ENCODE measurements at regions not wholly inside any gene's neighbourhood (a gene's known extent, or its start where the extent isn't known, plus 50 kb on each side); places are given as distances from the start of the nearest gene placed in this dataset.

DNA sequence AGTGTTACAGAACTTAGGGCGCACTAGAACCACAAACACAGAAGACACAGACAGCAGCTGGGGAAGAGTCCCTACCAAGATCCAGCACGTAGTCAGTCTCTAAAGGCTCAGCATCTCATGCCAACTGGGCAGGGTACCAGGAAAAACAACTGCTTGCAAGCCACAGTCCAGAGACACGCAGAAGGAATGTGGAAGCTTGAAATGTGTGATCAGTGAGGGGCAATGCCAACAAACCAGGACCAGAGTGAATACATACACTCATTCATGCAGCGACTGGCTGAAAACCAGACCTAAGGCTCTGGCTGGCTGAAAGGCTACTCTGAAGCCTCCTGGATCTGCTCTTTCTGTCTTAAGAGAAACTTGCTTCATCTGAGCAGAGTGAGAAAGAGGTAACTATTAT lies 1484.8 kb downstream of the EFNB2 start:
- no peak overlapping the region for H3K4me3 ChIP-seq

DNA sequence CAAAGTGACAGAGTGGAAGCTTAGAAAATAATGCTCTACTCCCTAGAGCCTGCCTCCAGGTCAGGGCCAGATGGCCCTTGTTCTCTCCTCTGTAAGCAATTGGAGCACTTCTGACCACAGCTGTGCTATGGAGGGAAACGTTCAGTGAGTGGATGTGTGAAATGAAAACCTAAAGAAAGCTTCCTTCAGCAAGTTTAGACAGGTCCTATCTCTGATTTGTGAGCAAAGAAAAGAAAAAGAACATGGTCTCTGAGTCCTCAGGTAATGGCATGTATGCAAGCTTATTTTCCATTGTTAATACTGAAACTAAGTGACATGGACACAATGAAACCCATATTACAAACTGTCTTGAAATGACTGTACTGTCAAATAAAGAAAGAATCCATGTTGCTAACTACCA lies 1486.8 kb downstream of the EFNB2 start:
- Histone ChIP-seq H3K4me3 (no peak overlapping the region), H3K27ac (no peak overlapping the region)

More for the DNA sequence above, 1484.8 kb downstream of the EFNB2 start:
- no peak overlapping the region for H3K27ac ChIP-seq

DNA sequence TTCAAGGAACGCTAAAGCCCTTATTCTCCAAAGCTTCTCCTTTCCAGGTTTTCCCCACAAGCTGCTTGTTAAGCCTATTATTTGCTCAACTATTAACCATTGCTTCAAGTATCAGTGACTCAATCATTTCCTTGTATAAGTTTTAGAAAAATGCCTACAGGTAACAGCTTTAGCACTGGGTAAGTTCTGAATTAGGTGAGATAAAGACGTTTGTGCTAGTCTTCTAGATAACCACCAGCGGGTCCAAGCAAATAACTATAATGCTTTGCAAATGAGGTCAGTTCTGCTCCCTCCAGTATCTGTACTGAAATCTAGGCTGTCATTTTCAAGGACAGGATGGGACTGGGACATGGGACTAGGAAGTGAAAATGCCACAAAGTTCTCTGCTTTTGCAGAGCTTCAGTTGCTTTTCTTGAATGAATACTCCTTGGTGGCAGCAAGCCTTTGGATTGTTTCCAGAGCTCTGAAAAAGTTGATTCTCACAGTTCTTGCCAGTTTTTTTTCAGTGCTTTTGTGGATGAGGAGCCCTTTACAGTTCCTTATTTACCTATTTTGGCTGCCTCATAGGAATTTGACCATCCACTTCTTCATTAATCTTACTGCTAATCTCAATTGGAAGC lies 1487.7 kb downstream of the EFNB2 start:
- no peak overlapping the region for H3K4me3 ChIP-seq
- no peak overlapping the region for H3K27ac ChIP-seq

DNA sequence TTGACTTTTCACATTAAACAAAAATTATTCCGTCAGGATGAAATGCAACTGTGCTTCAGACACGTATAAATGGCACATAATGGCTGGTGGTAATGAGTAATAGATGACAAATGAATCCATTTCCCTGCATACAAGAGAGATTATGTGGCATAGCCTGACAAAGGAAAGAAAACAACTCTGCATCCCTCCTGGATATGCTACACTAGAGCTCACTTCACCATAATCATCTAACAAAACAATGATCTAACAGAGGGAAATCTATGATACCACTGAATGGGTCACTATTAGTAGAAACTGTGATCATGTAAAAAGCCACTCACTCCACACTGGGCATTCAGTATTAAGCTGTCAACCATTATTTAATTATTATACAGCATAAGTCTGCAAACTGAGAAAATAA lies 1498.4 kb downstream of the EFNB2 start:
- Histone ChIP-seq H3K27ac (no peak overlapping the region), H3K4me3 (no peak overlapping the region)

DNA sequence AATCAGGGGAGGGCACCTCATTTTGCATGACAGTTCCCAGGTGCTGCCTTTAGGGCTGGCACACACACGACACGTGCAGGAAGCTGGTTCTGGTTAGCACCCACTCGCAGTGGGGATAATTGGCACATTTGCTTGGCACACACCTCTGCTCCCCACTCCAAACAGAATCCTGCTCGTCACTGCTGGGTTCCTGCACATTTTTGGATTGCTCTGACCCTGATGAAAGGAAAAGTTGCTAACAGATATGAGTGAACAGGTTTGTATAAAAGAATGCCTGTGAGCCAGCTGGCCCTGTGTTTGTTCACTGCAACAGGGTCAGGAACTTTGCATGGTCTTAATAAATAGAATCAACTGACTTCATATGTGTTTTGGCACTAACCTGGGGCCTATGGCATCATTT lies 1500.4 kb downstream of the EFNB2 start:
- Histone ChIP-seq H3K4me3 (no peak overlapping the region), H3K27ac (no peak overlapping the region)

DNA sequence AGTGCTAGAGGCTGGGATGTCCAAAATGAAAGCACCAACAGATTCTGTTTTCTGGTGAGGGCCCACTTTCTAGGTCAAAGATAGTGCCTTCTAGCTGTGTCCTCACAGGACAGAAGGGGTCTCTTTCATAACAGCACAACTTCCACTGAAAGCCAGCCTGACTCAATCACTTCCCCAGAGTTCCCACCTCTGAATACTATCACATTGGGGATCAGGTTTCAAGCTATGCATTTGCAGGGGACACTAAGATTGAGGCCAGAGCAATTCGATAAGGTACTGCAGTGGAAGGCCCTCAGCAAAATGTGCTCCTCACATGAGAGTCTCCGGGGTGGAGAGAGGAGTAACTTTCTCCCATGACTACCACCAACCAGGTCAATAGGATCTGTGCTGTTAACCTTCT lies 1501.5 kb downstream of the EFNB2 start:
- Histone ChIP-seq H3K27ac (no peak overlapping the region), H3K4me3 (no peak overlapping the region)

DNA sequence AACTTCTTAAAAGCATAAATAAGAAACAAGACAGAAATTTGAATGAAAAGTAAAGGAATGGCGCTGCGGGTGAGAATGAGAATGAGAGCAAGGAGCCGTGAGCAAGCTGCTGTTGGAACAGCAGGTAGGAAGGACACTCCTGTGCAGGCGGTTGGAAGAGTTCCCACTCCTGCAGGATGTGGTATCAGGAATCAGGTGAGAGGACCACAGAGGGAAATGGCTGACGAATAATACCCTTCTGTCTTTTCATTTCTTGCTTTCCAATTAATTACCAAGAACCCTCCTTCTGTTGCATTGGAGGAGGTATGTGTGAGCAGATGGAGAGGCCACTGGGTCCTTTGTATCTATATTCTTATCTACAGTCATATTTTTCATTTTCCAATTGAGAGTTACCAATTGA lies 1504.2 kb downstream of the EFNB2 start:
- Histone ChIP-seq H3K27ac (no peak overlapping the region), H3K4me3 (no peak overlapping the region)

DNA sequence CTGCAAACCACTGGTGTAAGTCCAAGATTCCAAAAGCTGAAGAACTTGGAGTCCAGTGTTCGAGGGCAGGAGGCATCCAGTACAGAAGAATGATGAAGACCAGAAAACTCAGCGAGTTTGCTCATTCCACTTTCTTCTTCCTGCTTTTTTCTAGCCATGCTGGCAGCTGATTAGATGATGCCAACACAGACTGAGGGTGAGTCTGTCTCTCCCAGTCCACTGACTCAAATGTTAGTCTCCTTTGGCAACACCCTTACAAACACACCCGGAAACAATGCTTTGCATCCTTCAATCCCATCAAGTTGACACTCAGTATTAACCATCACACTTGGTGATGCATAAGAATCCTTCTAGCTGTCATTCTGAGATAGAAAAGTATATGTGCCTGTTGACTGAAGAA lies 1504.6 kb downstream of the EFNB2 start:
- no peak overlapping the region for H3K27ac ChIP-seq
- no peak overlapping the region for H3K4me3 ChIP-seq

DNA sequence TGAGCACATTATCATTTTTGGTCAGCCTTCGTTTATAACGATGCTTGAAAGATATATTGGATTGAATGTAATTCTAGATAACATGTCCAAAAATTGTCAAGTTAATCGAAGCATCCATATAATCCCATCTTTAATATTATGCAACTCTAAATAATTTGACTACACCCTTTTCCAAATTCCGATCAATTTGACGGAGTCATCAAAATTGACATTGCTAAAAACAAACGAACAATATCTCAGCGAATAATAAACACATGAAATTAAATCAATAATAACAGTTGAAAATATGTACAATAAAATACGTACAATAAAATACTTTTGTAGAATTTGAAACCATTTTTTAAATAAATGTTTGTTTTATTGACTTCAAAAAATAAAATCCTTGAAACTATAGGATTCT lies 1516.4 kb downstream of the EFNB2 start:
- no peak overlapping the region for H3K27ac ChIP-seq

DNA sequence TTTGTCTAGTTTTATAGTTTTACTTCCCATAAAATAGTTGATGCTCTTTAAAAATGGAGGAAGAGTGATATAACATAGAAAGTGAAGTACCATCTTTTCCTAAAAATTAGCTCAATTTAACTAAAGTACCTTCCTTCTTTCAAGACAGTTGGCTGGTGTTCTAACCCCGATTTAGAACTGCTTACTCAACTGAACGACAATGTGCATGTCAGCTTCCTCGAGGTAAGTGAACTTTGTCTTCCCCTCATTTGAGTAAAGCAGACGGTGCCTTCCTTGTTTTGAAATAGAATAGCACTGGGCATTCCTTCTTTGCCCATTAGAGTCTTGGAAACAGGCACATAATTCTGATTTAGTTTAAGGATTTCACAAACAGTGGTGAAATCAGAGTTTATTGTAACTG lies 1519.2 kb downstream of the EFNB2 start:
- no peak overlapping the region for H3K4me3 ChIP-seq

More for the DNA sequence above, 1516.4 kb downstream of the EFNB2 start:
- no peak overlapping the region for H3K4me3 ChIP-seq

DNA sequence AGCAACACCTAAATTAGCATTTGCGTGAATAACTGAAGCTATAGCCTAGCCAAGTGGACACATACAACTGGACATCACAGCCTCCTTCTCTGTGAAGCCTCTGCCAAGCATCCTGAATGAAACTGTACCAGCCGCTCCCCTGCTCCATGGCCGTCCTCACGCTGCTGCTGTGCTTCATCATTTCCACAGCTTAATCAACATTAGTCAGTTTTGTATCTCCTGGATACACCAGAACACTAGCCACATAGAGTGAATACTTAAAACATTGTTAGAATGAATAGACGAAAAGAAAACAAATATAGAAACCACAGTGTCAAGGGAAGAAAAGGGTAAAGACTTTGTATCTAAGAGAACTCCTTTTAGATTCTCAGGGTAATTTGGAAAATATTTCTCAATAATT lies 1526.9 kb downstream of the EFNB2 start:
- H3K4me3 ChIP-seq, result no peak overlapping the region
- no peak overlapping the region for H3K27ac ChIP-seq

More for the DNA sequence above, 1519.2 kb downstream of the EFNB2 start:
- no peak overlapping the region for H3K27ac ChIP-seq

DNA sequence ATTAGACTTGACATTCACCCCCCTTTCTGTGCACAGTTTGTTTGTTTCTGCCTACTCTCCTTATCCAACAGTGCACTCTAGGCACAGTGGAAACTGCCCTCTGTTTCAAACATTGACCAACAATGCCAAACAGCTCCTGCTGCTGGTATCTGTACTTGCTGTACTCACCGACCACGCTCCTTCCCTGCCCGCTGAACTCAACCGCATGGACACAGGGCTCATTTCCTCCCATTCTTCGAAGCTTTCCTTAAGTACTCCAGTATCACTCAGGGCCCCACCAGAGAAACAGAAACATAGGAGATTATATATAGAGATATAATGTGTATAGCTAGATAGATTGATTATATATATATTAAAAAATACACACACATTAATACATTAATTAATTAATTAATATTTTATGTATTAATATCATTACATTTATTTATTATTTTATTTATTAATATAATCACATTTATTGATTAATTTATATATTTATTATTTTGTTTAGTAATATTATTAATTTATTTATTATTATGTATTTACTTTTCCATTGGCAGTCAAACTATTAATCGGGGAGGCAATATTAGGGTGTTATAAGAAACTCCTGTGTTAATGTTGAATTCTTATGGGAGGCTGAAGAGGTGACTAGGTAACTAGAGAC lies 1528.2 kb downstream of the EFNB2 start:
- no peak overlapping the region for H3K27ac ChIP-seq
- H3K4me3 ChIP-seq, result no peak overlapping the region

DNA sequence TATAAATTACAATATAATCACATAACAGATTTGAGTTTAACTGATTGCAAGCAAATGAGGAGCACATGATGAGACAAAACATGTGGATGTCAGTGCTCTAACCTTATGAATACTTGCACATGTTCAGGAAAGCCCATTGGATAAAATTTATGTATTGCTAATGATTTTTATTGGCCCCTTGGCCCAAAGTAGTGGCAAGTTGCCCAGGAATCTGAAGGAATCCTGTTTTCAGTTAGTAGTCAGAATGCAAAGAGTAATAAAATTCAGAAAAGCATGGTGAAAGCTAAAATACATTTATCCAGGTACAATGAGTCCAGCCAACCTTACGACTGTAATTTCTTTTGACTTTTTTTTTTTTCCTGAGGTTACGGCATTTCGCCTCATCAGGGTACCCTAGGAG lies 1539.4 kb downstream of the EFNB2 start:
- no peak overlapping the region for H3K27ac ChIP-seq
- H3K4me3 ChIP-seq, result no peak overlapping the region

DNA sequence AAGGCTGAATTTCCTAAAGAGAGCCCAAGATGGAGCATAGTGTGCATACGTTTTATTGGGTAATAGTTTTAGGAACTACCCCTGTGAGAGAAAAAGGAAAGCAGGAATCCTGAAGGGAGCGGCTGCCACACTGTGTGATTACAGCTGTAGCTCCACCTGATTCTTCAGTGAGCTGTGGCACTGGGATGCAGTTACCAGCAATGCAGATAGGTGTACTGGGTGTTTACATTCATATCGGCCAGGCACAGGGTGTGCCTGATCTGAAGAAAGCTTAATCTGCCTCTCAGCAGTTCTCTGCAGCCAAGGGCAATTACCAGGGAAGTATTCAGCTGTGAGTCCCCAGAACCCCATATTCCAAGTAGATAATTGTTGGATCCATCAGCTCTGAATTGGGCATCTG lies 1541.8 kb downstream of the EFNB2 start:
- H3K4me3 ChIP-seq, result no peak overlapping the region
- H3K27ac ChIP-seq, result no peak overlapping the region

DNA sequence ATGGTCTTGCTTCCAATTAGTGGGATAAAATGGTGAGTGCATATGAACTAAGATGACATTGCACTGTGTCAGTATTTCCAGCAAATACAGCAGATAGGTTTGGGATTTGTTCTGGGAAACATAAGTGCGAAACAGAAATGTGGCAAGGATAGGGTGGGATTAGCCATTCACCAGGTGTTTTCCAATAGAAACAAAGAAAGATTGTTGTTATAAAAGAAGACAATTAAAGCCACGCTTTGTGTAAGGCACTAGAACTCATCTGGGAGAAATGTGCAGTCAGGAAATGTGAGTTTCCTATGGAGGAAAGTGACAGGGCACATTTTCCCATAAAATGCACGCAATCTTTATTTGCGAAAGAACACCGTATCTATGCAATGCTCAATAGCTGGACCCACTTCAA lies 1547.8 kb downstream of the EFNB2 start:
- no peak overlapping the region for H3K27ac ChIP-seq

DNA sequence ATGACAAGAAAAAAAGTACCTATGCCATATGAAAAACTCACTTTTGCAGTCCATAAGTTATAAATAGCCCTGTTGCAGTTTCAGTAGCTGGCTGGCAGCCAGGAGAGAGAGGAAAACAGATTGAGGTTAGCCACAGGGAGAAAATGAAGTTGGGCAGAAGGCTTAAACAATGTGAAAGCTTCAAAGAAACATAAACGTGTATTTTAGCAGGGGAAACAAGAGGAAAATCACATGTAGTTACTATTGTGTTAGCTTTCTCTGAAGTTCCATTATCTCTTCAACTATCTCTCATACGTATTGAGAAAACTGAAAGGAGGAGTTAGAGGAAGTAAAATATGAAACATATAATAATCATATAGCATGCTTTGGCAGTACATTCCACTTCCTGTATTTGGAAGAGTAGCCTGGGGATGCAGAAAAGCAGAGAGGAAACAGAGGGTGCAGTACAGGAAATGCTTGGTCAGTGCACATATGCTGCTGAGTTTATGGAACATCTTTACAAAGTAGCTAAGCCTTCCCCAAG lies 1551.1 kb downstream of the EFNB2 start:
- peak overlapping the region in 1 of 21 experiments; percentile 39 for H3K27ac ChIP-seq
- H3K4me3 ChIP-seq, result no peak overlapping the region

More for the DNA sequence above, 1547.8 kb downstream of the EFNB2 start:
- no peak overlapping the region for H3K4me3 ChIP-seq

DNA sequence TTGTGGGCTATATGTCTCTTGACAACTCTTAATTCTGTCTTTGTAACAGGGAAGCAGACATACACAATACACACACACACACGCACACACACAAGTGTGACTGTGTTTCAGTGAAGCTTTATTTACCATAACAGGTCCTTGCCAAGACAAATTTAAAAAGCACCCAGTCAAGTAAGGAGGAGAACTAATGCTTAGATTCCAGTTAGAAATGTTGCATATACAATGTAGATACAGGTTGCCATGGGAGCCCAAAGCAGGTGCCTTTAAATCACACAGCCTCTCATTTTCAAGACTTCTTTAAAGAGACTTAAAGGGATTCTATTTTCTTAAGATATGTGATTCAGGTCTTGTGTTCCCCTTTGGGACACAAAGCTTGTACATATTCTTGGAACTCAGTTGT lies 1551.9 kb downstream of the EFNB2 start:
- H3K27ac ChIP-seq, result no peak overlapping the region
- H3K4me3 ChIP-seq, result no peak overlapping the region

DNA sequence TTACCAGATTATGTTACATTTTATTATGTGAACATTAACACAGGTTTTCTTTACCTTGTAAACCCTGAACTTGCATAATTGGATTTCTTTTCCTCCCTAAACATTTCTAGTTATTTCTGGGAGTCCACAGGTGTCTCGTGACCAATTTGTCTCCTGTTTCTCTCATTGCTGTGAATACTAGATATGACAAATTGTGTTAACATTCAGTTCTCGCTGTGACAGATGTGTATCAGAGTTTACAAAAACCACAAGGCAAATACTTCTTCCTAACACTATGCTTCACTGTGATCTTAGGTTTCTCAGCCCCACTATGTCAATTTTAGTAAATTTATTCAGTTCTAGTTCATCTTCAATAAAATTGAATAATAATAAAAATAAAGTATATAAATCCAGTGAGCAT lies 1554.9 kb downstream of the EFNB2 start:
- Histone ChIP-seq H3K27ac (no peak overlapping the region), H3K4me3 (no peak overlapping the region)

DNA sequence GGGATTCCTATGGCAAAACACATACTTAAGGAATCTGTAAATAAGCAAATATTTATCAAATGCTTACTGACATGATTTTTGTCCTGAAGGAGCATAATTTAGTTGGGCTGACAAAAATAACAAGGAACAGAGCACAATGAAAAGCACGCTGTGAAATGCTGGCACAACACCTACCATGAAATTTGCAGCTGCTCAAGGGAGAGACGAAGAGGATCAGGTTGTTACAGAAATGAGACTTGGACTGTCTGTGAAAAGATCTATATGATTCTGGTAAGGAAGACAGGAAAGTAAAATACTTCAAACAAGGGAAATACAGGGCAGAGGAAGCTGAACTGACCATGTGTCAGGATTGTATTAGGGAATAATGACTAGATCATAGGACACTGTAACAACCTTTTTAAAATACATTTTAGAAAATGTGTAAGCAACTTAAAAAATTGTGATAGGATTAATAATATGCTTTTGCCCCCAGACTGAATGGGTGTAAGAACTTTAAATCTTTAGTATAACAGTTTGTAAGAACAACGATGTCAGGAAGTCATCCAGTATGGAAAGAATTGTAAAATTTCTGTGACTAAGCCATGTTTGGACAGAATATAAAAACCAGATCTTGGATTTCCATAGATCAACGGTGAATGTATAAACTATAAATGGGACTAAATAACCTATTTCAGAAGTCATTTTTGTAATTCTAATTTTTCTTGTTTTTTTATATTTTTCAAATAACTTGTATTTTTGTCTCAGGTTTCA lies 1556.0 kb downstream of the EFNB2 start:
- no peak overlapping the region for H3K4me3 ChIP-seq
- no peak overlapping the region for H3K27ac ChIP-seq

DNA sequence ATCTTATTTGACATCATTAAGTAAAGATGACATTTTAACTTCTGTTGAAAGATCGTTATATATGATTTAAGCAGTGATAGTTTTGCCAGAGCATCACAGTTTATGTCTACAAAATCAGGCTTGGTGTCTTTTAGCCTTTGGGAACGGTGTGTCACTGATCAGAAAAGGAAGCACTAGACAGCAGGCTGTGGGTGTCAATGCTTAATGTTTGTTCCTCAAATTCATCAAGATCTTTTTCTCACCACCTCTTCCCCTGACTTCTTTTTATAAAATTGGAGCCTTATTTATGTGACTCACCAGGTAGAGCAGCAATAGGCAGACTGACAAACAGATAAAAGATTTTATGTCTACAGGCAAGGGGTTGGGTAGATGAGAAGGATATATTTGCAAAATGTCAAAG lies 1558.5 kb downstream of the EFNB2 start:
- Histone ChIP-seq H3K4me3 (no peak overlapping the region), H3K27ac (no peak overlapping the region)

DNA sequence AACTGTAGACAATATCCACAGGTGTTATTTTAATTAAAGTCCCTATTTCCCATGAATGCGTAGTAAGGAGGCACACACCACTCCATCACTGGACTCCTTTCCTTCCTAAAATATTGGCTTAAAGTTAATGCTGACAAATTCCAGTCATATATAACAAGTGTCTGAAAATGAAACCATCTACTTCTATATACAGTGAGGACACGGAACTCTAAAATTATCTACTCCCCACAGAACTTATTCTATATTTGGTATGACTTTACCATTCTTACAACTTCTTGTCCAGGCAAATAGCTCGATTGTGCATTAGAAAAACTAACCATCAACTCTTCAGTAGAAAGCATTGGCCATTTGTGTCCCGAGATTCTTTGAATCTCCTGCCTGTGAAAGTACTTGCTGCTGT lies 1560.2 kb downstream of the EFNB2 start:
- Histone ChIP-seq H3K27ac (no peak overlapping the region), H3K4me3 (no peak overlapping the region)
